OCI-LY7 (cell line): ENCODE measurements at regions not wholly inside any gene's neighbourhood (a gene's known extent, or its start where the extent isn't known, plus 50 kb on each side); places are given as distances from the start of the nearest gene placed in this dataset.

Experiments
- BruUV-seq: library from RNA; stranded (reverse); fragments of 400-500 nt; replicated peaks from 2 replicates; lab custom pipeline; 2021; lab: Mats Ljungman, UMichigan
- CTCF ChIA-PET: fragments of 300-600 bp; sonication (Branson Sonifier 250); formaldehyde crosslinking; loops from one replicate; lab custom pipeline; 2022; ENCODE audit warnings: antibody characterized with exemption; ENCODE audit not compliant: unreplicated experiment; lab: Charles Lee
- POLR2A ChIA-PET: fragments of 300-600 bp; sonication (Branson Sonifier 250); formaldehyde crosslinking; loops from one replicate; lab custom pipeline; 2022; ENCODE audit warnings: antibody characterized with exemption; lab: Charles Lee
- DNase-seq: peaks from one replicate; pipeline ENCODE4 v3.0.0-alpha.2; 2015; ENCODE audit warnings: low spot score
- H2AFZ ChIP-seq: fragments of 200-600 bp; sonication (generic), shearing (Covaris generic); 2 replicates; pipeline ENCODE4 v1.6.1; 2014; ENCODE audit warnings: mild to moderate bottlenecking, antibody characterized with exemption, low read length, moderate library complexity
- H3K27ac ChIP-seq: fragments of 200-600 bp; sonication (generic); 2 replicates; pipeline ENCODE4 v1.5.1; 2014; ENCODE audit warnings: mixed run types, low read depth, mild to moderate bottlenecking, moderate library complexity, low read length, inconsistent platforms; ENCODE audit not compliant: poor library complexity, severe bottlenecking
- H3K36me3 ChIP-seq: fragments of 200-600 bp; sonication (generic); 2 replicates; pipeline ENCODE4 v1.6.1; 2014; ENCODE audit warnings: mild to moderate bottlenecking, antibody characterized with exemption, low read length, moderate library complexity, mixed read lengths; ENCODE audit not compliant: insufficient read depth
- H3K4me1 ChIP-seq: fragments of 200-600 bp; sonication (generic); 2 replicates; pipeline ENCODE4 v1.5.1; 2014; ENCODE audit warnings: mild to moderate bottlenecking, low read length; ENCODE audit not compliant: insufficient read depth, poor library complexity, severe bottlenecking
- H3K4me2 ChIP-seq: fragments of 200-600 bp; sonication (generic); 2 replicates; pipeline ENCODE4 v1.6.1; 2014; ENCODE audit warnings: mild to moderate bottlenecking, low read length
- H3K4me3 ChIP-seq: fragments of 200-600 bp; sonication (generic); 2 replicates; pipeline ENCODE4 v1.5.1; 2014; ENCODE audit warnings: mild to moderate bottlenecking, low read depth, low read length; ENCODE audit not compliant: poor library complexity, severe bottlenecking
- H3K79me2 ChIP-seq: fragments of 200-600 bp; sonication (generic); 2 replicates; pipeline ENCODE4 v1.6.1; 2016; ENCODE audit warnings: low read depth, mild to moderate bottlenecking, low read length, moderate library complexity, mixed read lengths; ENCODE audit not compliant: insufficient read depth
- H3K9me2 ChIP-seq: fragments of 200-600 bp; sonication (generic); 2 replicates; pipeline ENCODE4 v1.6.1; 2016; ENCODE audit warnings: mild to moderate bottlenecking, low read length, mixed read lengths; ENCODE audit not compliant: insufficient read depth
- H3K9me3 ChIP-seq: fragments of 200-600 bp; sonication (generic); 2 replicates; pipeline ENCODE4 v1.6.1; 2014; ENCODE audit warnings: mild to moderate bottlenecking, mixed run types, low read length, mixed read lengths
- H4K20me1 ChIP-seq: fragments of 200-600 bp; sonication (generic); 2 replicates; pipeline ENCODE4 v1.6.1; 2014; ENCODE audit warnings: mild to moderate bottlenecking, antibody characterized with exemption, low read length, moderate library complexity, mixed read lengths; ENCODE audit not compliant: insufficient read depth
- EZH2phosphoT487 ChIP-seq: fragments of 200-600 bp; sonication (generic); IDR thresholded peaks from 2 replicates; pipeline ENCODE4 v1.6.1; 2018; ENCODE audit warnings: low read depth, borderline replicate concordance, mild to moderate bottlenecking, mixed run types, antibody characterized with exemption, low read length, moderate library complexity, mixed read lengths
- intact Hi-C: fragments of 100-400 bp; cut with micrococcal nuclease; formaldehyde crosslinking; loops from one replicate; pipeline ENCODE4 v1.10.0; 2022; ENCODE audit not compliant: unreplicated experiment
- TF ChIP-seq, protein P1 (sequence below): fragments of 200-600 bp; sonication (generic); conservative IDR thresholded peaks from 2 replicates; pipeline ENCODE4 v1.5.1; 2014; ENCODE audit warnings: mild to moderate bottlenecking, antibody characterized with exemption, low read length, moderate library complexity, mixed read lengths

GRCh38 chr3:34102288-34102687, 303.9 kb downstream of the PDCD6IP start:
- no peak for DNase-seq
- H3K27ac ChIP-seq = no peak overlapping the region
- TF ChIP-seq, protein P1, sequence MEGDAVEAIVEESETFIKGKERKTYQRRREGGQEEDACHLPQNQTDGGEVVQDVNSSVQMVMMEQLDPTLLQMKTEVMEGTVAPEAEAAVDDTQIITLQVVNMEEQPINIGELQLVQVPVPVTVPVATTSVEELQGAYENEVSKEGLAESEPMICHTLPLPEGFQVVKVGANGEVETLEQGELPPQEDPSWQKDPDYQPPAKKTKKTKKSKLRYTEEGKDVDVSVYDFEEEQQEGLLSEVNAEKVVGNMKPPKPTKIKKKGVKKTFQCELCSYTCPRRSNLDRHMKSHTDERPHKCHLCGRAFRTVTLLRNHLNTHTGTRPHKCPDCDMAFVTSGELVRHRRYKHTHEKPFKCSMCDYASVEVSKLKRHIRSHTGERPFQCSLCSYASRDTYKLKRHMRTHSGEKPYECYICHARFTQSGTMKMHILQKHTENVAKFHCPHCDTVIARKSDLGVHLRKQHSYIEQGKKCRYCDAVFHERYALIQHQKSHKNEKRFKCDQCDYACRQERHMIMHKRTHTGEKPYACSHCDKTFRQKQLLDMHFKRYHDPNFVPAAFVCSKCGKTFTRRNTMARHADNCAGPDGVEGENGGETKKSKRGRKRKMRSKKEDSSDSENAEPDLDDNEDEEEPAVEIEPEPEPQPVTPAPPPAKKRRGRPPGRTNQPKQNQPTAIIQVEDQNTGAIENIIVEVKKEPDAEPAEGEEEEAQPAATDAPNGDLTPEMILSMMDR = no peak
- no peak for TF ChIP-seq EZH2phosphoT487
- no TSS peak for BruUV-seq
- POLR2A ChIA-PET = interaction anchor here (0.8 kb wide), 1 partner anchor 98 kb away, joined by 3 read pairs; no protein-coding TSS in a partner anchor
- H3K9me3 ChIP-seq = no peaks in the 10 kb centered on the region
- H3K9me2 ChIP-seq = no peaks in the 10 kb centered on the region
- no peaks in the 10 kb centered on the region for H3K79me2 ChIP-seq
- H3K36me3 ChIP-seq = no peaks in the 10 kb centered on the region
- H3K4me3 ChIP-seq = no peak overlapping the region
- no peak overlapping the region for H3K4me2 ChIP-seq
- no peak overlapping the region for H2AFZ ChIP-seq
- CTCF ChIA-PET = no interaction called here
- no peaks in the 10 kb centered on the region for H4K20me1 ChIP-seq
- H3K4me1 ChIP-seq = peaks cover 19% of the 10 kb centered on the region
- intact Hi-C loops = no loop called here

GRCh38 chr3:34106379-34106778, 307.9 kb downstream of the PDCD6IP start:
- TF ChIP-seq EZH2phosphoT487 = no peak
- TF ChIP-seq, protein P1 = no peak
- H3K9me3 ChIP-seq = no peaks in the 10 kb centered on the region
- H3K4me1 ChIP-seq = peaks cover 56% of the 10 kb centered on the region
- ChIA-PET POLR2A (interaction anchor here (0.6 to 1.0 kb wide), 2 partner anchors 41 to 88 kb away, joined by 3 to 5 read pairs; no protein-coding TSS in a partner anchor), CTCF (interaction anchor here (0.7 kb wide), 1 partner anchor 64 kb away, joined by 3 read pairs; no protein-coding TSS in a partner anchor)
- intact Hi-C loops = loop anchor here (2.0 to 5.0 kb wide), 2 partner anchors 84 to 224 kb away; no protein-coding TSS in a partner anchor
- no peaks in the 10 kb centered on the region for H4K20me1 ChIP-seq
- no peak overlapping the region for H2AFZ ChIP-seq
- H3K79me2 ChIP-seq = no peaks in the 10 kb centered on the region
- H3K36me3 ChIP-seq = no peaks in the 10 kb centered on the region
- DNase-seq = no peak
- no peak overlapping the region for H3K4me3 ChIP-seq
- no peak overlapping the region for H3K27ac ChIP-seq
- H3K4me2 ChIP-seq = no peak overlapping the region
- no TSS peak for BruUV-seq
- no peaks in the 10 kb centered on the region; the same call in 1 of the 2 replicates for H3K9me2 ChIP-seq

DNA sequence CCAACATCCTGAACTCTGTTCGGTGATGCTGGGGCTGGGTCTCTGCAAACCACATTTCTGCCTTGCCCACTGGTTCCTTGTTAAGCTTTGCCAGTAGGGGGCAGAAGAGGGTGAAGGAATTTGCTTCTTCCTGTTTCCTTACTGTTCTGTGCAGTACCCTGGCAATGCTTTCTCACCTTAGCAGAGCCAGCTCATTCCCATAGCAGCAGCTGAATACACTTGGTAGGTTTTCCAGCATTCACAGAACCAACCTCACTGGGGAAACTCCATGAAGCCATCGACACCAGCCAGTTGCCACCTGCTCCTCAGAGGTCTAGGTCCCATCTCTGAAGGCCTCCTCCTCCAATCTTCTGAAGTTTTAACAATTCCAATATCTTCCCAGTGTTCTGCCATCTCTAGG, 308.4 kb downstream of the PDCD6IP start:
- BruUV-seq = no TSS peak
- Histone ChIP-seq H3K9me3 (no peaks in the 10 kb centered on the region), H3K27ac (peak overlapping the region; percentile 43), H4K20me1 (no peaks in the 10 kb centered on the region), H3K79me2 (no peaks in the 10 kb centered on the region), H2AFZ (peak overlapping the region; percentile 86; the same call in 1 of the 2 replicates), H3K4me1 (peaks cover 56% of the 10 kb centered on the region), H3K9me2 (no peaks in the 10 kb centered on the region; the same call in 1 of the 2 replicates), H3K4me2 (peak overlapping the region; percentile 56), H3K36me3 (no peaks in the 10 kb centered on the region), H3K4me3 (no peak overlapping the region)
- ChIA-PET CTCF (interaction anchor here (0.7 kb wide), 1 partner anchor 63 kb away, joined by 3 read pairs; no protein-coding TSS in a partner anchor), POLR2A (interaction anchor here (1.0 to 1.4 kb wide), 2 partner anchors 22 to 40 kb away, joined by 3 to 4 read pairs; no protein-coding TSS in a partner anchor)
- TF ChIP-seq, protein P1 = peak; percentile 88
- TF ChIP-seq EZH2phosphoT487 = no peak
- peak; percentile 61 for DNase-seq
- intact Hi-C loops = loop anchor here (2.0 to 5.0 kb wide), 2 partner anchors 85 to 224 kb away; no protein-coding TSS in a partner anchor
